Astrocyte (in vitro differentiated cells and primary cell): ENCODE measurements at regions not wholly inside any gene's neighbourhood (a gene's known extent, or its start where the extent isn't known, plus 50 kb on each side); places are given as distances from the start of the nearest gene placed in this dataset.

Experiments
- CTCF ChIP-seq: IDR thresholded peaks from 2 replicates; pipeline ENCODE4 v1.5.1; 2011; ENCODE audit warnings: low read depth, mild to moderate bottlenecking, inconsistent platforms, low read length, moderate library complexity; ENCODE audit not compliant: insufficient read depth
- EZH2 ChIP-seq: IDR thresholded peaks from 2 replicates; pipeline ENCODE4 v1.6.1; 2012; ENCODE audit warnings: mild to moderate bottlenecking, low read length, inconsistent platforms; ENCODE audit not compliant: insufficient read depth

- no peak for TF ChIP-seq CTCF
- no peak for TF ChIP-seq EZH2
Measured at GRCh38 chr12:115737895-115738294, 539.6 kb downstream of the MED13L start.
